ENCODE measurements at regions not wholly inside any gene's neighbourhood (a gene's known extent, or its start where the extent isn't known, plus 50 kb on each side); places are given as distances from the start of the nearest gene placed in this dataset.

- TF ChIP-seq CTCF (IDR thresholded peaks at IDR 0.05) (no peak), ZFX (IDR thresholded peaks at IDR 0.05; ENCODE audit: borderline replicate concordance) (no peak)
These were observed 663.9 kb downstream of the DOK5 start for GRCh38 chr20:55139173-55139765.
